Glutamatergic neuron (in vitro differentiated cells): ENCODE measurements at regions not wholly inside any gene's neighbourhood (a gene's known extent, or its start where the extent isn't known, plus 50 kb on each side); places are given as distances from the start of the nearest gene placed in this dataset.

ENCODE experiments used
- DNase-seq: peaks from one replicate; pipeline ENCODE4 v3.0.0; 2022
- H3K27ac Mint-ChIP-seq: one replicate; pipeline ENCODE4 v1.8.0; 2020; ENCODE audit warnings: mild to moderate bottlenecking, mixed read lengths, inconsistent platforms; ENCODE audit not compliant: unreplicated experiment
- H3K27me3 Mint-ChIP-seq: one replicate; pipeline ENCODE4 v1.8.0; 2020; ENCODE audit warnings: mild to moderate bottlenecking, moderate library complexity, mixed read lengths, inconsistent platforms; ENCODE audit not compliant: unreplicated experiment
- H3K36me3 Mint-ChIP-seq: one replicate; pipeline ENCODE4 v1.8.0; 2020; ENCODE audit warnings: mild to moderate bottlenecking, mixed read lengths, inconsistent platforms; ENCODE audit not compliant: unreplicated experiment
- H3K4me1 Mint-ChIP-seq: one replicate; pipeline ENCODE4 v1.8.0; 2020; ENCODE audit warnings: mild to moderate bottlenecking, low read depth, mixed read lengths, inconsistent platforms; ENCODE audit not compliant: unreplicated experiment
- H3K4me3 Mint-ChIP-seq: one replicate; pipeline ENCODE4 v1.8.0; 2020; ENCODE audit warnings: mild to moderate bottlenecking, mixed read lengths, inconsistent platforms; ENCODE audit not compliant: unreplicated experiment
- H3K9me3 Mint-ChIP-seq: one replicate; pipeline ENCODE4 v1.8.0; 2020; ENCODE audit warnings: mild to moderate bottlenecking, moderate library complexity, mixed read lengths, inconsistent platforms; ENCODE audit not compliant: unreplicated experiment
- TF ChIP-seq, protein P1 (sequence below): fragments of 200-600 bp; sonication (generic); IDR thresholded peaks from one replicate; pipeline ENCODE4 v1.5.0; 2021; ENCODE audit not compliant: partially characterized antibody, unreplicated experiment

DNA sequence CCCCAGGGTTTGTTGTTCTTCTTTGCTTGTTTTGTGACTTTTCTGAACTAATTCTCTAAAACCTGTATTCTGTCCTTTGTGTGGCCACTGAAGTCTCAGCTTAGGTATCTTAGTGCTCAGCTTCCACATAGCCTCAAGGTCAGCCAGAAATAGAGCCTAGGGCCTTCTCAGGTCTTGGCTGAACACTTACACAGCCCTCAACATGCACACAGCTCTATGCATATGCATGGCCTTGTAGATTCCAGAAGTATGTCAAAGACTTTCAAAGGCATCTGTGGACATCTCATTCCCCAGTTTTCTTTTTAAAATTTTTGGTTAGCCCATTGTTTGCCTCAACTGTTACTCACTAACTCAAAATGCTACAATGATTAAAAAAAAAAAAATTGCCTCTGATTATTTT lies 99.9 kb upstream of the GRIA1 start:
- Mint-ChIP-seq H3K9me3 (no peaks in the 10 kb centered on the region), H3K27ac (no peak overlapping the region), H3K4me3 (no peak overlapping the region), H3K36me3 (no peaks in the 10 kb centered on the region), H3K27me3 (no peaks in the 10 kb centered on the region), H3K4me1 (no peaks in the 10 kb centered on the region)
- TF ChIP-seq, protein P1, sequence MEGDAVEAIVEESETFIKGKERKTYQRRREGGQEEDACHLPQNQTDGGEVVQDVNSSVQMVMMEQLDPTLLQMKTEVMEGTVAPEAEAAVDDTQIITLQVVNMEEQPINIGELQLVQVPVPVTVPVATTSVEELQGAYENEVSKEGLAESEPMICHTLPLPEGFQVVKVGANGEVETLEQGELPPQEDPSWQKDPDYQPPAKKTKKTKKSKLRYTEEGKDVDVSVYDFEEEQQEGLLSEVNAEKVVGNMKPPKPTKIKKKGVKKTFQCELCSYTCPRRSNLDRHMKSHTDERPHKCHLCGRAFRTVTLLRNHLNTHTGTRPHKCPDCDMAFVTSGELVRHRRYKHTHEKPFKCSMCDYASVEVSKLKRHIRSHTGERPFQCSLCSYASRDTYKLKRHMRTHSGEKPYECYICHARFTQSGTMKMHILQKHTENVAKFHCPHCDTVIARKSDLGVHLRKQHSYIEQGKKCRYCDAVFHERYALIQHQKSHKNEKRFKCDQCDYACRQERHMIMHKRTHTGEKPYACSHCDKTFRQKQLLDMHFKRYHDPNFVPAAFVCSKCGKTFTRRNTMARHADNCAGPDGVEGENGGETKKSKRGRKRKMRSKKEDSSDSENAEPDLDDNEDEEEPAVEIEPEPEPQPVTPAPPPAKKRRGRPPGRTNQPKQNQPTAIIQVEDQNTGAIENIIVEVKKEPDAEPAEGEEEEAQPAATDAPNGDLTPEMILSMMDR: no peak
- DNase-seq: no peak

DNA sequence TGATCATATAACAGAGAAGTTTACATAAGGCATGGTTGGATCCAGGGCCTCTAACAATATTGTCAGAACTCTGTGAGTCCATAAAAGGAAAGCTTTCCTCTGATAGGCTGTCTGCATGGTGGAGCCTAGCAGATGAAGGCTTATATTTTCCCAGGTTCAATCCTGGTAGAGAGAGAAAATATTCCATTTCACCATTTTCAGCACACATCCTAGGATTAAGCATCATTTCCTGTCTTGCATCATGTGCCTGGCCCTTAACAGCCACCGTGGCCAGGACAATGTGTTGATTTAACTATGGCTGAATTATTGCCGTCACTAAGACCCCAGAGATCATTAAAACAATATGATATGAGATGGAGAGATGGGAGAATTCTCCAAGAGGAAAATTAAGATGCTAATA lies 90.9 kb upstream of the GRIA1 start:
- TF ChIP-seq, protein P1: no peak
- no peak overlapping the region for H3K4me3 Mint-ChIP-seq
- peaks cover 14% of the 10 kb centered on the region for H3K4me1 Mint-ChIP-seq
- peaks cover 3% of the 10 kb centered on the region for H3K9me3 Mint-ChIP-seq
- DNase-seq: no peak
- H3K27ac Mint-ChIP-seq: no peak overlapping the region
- no peaks in the 10 kb centered on the region for H3K36me3 Mint-ChIP-seq
- no peaks in the 10 kb centered on the region for H3K27me3 Mint-ChIP-seq

DNA sequence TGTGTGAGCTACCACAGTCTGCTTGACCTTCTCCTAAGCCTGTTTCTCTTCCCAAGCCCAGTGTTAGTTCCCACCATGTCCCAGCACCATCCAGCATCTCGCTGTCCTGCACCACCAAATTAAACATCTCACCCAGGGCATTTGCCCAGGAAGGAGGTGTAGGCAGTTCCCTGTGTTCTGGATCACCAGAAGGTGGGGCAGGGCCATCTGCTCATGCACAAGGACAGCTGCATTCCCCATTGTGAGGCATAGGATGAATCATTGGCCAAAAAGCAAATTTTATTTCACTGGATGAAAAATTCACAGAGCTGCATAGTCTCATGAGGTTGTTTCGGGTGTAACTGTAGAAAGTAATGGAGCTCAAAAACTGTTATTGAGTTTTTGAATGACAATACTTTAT lies 89.5 kb upstream of the GRIA1 start:
- H3K27me3 Mint-ChIP-seq: no peaks in the 10 kb centered on the region
- no peaks in the 10 kb centered on the region for H3K36me3 Mint-ChIP-seq
- H3K27ac Mint-ChIP-seq: peak overlapping the region; percentile 53
- H3K9me3 Mint-ChIP-seq: peaks cover 3% of the 10 kb centered on the region
- no peak overlapping the region for H3K4me3 Mint-ChIP-seq
- peak; percentile 17 for DNase-seq
- TF ChIP-seq, protein P1: no peak
- H3K4me1 Mint-ChIP-seq: peaks cover 20% of the 10 kb centered on the region

DNA sequence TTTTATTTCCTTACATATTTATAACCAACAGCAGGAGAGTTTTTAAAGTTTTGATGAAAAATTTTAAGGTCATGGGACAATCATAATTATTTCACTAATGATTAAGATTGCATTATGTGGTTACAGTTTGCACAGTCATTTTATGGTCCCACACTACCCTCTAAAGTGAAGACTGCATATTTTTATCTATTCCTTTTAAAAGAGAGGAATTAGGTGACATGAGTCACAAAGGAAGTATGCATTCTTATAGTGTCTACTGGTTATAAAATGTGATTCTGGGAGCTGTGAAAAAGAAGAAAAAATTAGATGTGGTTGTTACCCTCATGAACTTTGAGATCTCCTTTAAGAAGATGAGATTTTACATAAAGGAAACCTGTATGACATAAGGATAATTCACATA lies 87.9 kb upstream of the GRIA1 start:
- no peak for DNase-seq
- TF ChIP-seq, protein P1: no peak
- no peak overlapping the region for H3K27ac Mint-ChIP-seq
- H3K4me3 Mint-ChIP-seq: no peak overlapping the region
- no peaks in the 10 kb centered on the region for H3K27me3 Mint-ChIP-seq
- peaks cover 20% of the 10 kb centered on the region for H3K4me1 Mint-ChIP-seq
- H3K9me3 Mint-ChIP-seq: peaks cover 3% of the 10 kb centered on the region
- H3K36me3 Mint-ChIP-seq: no peaks in the 10 kb centered on the region

DNA sequence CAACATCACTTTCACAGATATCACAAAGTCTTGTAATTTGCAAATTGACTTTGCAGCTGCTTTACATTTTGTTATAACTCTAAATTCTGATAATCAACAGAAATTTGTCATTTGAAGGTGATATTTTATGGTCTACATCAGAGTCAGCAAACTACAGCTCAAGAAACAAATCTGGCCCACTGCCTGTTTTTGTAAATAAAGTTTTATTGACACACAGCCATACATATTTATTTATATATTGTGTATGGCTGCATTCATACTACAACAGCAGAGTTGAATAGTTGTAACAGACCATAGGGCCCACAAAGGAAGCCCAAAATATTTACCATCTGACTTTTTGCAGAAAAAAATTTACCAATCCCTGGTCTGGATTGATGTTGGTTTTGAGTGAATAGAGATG lies 87.0 kb upstream of the GRIA1 start:
- Mint-ChIP-seq H3K27me3 (no peaks in the 10 kb centered on the region), H3K27ac (no peak overlapping the region), H3K9me3 (peaks cover 3% of the 10 kb centered on the region), H3K4me3 (no peak overlapping the region), H3K4me1 (peaks cover 20% of the 10 kb centered on the region), H3K36me3 (no peaks in the 10 kb centered on the region)
- DNase-seq: no peak
- TF ChIP-seq, protein P1: no peak
